ENCODE measurements at regions not wholly inside any gene's neighbourhood (a gene's known extent, or its start where the extent isn't known, plus 50 kb on each side); places are given as distances from the start of the nearest gene placed in this dataset.
"Not testable (repeated sequence)": the region's sequence is repeated elsewhere in the genome, so short reads cannot be mapped to it uniquely, and the experiment has no call there.

DNA sequence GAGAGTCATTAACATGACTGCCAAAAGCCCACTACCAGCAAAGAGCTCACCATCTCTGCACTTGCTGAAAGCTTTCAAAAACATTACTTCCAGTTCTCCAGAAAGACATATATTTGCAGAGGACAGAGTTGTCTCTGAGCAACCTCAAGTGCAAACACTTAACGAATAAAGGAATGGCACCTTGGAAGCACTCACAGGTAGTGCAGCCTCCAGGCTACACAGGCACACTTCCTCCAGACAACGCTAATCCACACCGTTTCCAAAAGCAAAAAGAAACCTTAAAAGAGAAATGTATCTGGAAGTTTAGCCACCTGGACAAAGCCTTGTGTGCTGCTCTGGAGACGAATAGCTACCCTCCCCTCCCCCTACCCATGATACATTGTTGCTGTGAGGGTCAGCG, 53.1 kb downstream of the HSFY2 start:
- DNase-seq (ENCODE audit: extremely low spot score, insufficient read length, low read depth); FAIRE-seq: not testable (repeated sequence)

Measured in GM18507 (cell line).